ENCODE measurements at regions not wholly inside any gene's neighbourhood (a gene's known extent, or its start where the extent isn't known, plus 50 kb on each side); places are given as distances from the start of the nearest gene placed in this dataset.
"Not testable (repeated sequence)": the region's sequence is repeated elsewhere in the genome, so short reads cannot be mapped to it uniquely, and the experiment has no call there.

DNA sequence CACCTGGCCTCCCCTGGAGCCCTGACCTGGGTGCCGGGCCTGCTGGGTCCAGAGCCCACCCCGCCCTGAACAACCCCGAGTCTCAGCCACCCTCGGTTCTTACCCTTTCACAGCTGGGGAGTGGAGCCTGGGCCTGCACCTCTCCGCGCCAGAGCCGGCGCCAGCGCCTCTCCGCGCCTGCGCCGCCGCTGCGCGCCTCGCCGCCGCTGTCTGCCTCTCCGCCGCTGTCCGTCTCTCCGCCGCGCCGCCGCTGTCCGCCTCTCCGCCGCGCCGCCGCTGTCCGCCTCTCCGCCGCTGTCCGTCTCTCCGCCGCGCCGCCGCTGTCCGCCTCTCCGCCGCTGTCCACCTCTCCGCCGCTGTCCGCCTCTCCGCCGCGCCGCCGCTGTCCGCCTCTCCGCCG lies 326.9 kb upstream of the PLGLB1 start:
- H3K9ac ChIP-seq (ENCODE audit: low read length); H3K27me3 ChIP-seq (ENCODE audit: insufficient read depth, low read length); H3K4me3 ChIP-seq (replicated peaks in 1 of 2; ENCODE audit: low read depth in 1 of 2, low read length in 2 of 2); H2AFZ ChIP-seq (ENCODE audit: low read depth, low read length, poor library complexity, severe bottlenecking); H3K4me2 ChIP-seq (ENCODE audit: low read length); RAD21 ChIA-PET (ENCODE audit: low non-redundant PET in 1 of 2, low total read pairs in 2 of 2, uncharacterized antibody in 2 of 2, unreplicated experiment in 2 of 2); intact Hi-C loops (cut with micrococcal nuclease); H3K4me1 ChIP-seq (ENCODE audit: control insufficient read depth in 1 of 2, insufficient read depth in 2 of 2, low read length in 2 of 2); H3K79me2 ChIP-seq (ENCODE audit: insufficient read depth, low read length); CTCF ChIA-PET; H3K27ac ChIP-seq (ENCODE audit: low read depth, low read length); ATAC-seq; H3K9me3 ChIP-seq (ENCODE audit: control insufficient read depth in 1 of 2, insufficient read depth in 1 of 2, low read depth in 1 of 2, low read length in 2 of 2); H3K9me2 ChIP-seq (ENCODE audit: insufficient read depth); H3K36me3 ChIP-seq (ENCODE audit: control insufficient read depth in 1 of 2, insufficient read depth in 2 of 2, low read length in 2 of 2); POLR2A ChIA-PET; H4K20me1 ChIP-seq (ENCODE audit: insufficient read depth); BruUV-seq (replicated peaks); DNase-seq (ENCODE audit: low read depth, low spot score): not testable (repeated sequence)

DNA sequence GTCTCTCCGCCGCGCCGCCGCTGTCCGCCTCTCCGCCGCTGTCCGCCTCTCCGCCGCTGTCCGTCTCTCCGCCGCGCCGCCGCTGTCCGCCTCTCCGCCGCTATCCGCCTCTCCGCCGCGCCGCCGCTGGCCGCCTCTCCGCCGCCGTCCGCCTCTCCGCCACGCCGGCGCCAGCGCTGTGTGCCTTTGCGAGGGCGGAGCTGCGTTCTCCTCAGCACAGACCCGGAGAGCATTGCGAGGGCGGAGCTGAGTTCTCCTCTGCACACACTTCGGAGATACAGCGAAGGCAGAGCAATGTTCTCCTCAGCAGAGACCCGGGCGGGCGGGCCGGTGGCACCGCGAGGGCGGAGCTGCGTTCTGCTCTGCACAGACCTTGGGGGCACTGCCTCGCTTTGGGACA lies 327.4 kb upstream of the PLGLB1 start:
- intact Hi-C loops (cut with micrococcal nuclease); H4K20me1 ChIP-seq (ENCODE audit: insufficient read depth); RAD21 ChIA-PET (ENCODE audit: low non-redundant PET in 1 of 2, low total read pairs in 2 of 2, uncharacterized antibody in 2 of 2, unreplicated experiment in 2 of 2); ATAC-seq; H3K36me3 ChIP-seq (ENCODE audit: control insufficient read depth in 1 of 2, insufficient read depth in 2 of 2, low read length in 2 of 2); H3K27me3 ChIP-seq (ENCODE audit: insufficient read depth, low read length); BruUV-seq (replicated peaks); H3K79me2 ChIP-seq (ENCODE audit: insufficient read depth, low read length); H3K4me1 ChIP-seq (ENCODE audit: control insufficient read depth in 1 of 2, insufficient read depth in 2 of 2, low read length in 2 of 2); CTCF ChIA-PET; H3K27ac ChIP-seq (ENCODE audit: low read depth, low read length); H3K4me3 ChIP-seq (replicated peaks in 1 of 2; ENCODE audit: low read depth in 1 of 2, low read length in 2 of 2); H2AFZ ChIP-seq (ENCODE audit: low read depth, low read length, poor library complexity, severe bottlenecking); H3K9ac ChIP-seq (ENCODE audit: low read length); H3K9me2 ChIP-seq (ENCODE audit: insufficient read depth); H3K4me2 ChIP-seq (ENCODE audit: low read length); POLR2A ChIA-PET; DNase-seq (ENCODE audit: low read depth, low spot score); H3K9me3 ChIP-seq (ENCODE audit: control insufficient read depth in 1 of 2, insufficient read depth in 1 of 2, low read depth in 1 of 2, low read length in 2 of 2): not testable (repeated sequence)

DNA sequence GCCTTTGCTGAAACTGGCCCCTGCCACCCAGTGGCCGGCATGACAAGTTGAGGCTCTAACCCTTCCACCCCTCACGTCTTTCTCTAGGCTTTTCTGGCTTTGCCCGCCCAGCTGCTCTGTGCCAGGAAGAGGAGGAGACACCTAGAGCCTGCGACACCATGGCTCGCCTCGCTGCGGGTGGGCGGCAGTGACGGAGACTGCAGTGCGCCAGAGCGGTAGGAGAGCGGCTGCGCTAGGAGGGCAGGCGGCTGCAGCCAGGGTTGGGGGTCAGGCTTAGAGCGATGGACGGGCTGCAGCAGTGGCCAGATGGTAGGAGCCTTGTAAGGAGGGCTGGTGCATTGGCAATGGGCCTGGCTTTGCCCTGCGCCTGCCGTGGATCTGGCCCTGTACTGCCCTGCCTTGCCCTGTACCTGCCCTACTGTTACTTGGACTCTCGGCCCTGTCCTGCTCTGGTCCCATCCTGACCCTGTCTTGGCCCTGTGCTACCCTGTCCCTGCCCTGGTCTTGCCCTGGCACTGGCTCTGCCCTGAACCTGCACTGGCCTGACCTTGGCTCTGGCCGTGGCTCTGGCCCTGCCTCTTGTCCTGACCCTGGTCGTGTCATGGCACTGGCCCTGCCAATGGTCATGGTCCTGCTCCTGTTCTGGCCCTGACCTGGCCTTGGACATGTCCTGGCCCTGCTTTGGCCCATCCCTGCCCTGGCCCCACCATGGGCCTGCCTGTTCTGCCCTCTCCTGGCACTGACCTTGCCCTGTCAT lies 330.7 kb upstream of the PLGLB1 start:
- ATAC-seq; H3K79me2 ChIP-seq (ENCODE audit: insufficient read depth, low read length); H3K9me2 ChIP-seq (ENCODE audit: insufficient read depth); BruUV-seq (replicated peaks); H2AFZ ChIP-seq (ENCODE audit: low read depth, low read length, poor library complexity, severe bottlenecking); H3K27ac ChIP-seq (ENCODE audit: low read depth, low read length); intact Hi-C loops (cut with micrococcal nuclease); H3K4me1 ChIP-seq (ENCODE audit: control insufficient read depth in 1 of 2, insufficient read depth in 2 of 2, low read length in 2 of 2); RAD21 ChIA-PET (ENCODE audit: low non-redundant PET in 1 of 2, low total read pairs in 2 of 2, uncharacterized antibody in 2 of 2, unreplicated experiment in 2 of 2); DNase-seq (ENCODE audit: low read depth, low spot score); H3K36me3 ChIP-seq (ENCODE audit: control insufficient read depth in 1 of 2, insufficient read depth in 2 of 2, low read length in 2 of 2); POLR2A ChIA-PET; H3K27me3 ChIP-seq (ENCODE audit: insufficient read depth, low read length); CTCF ChIA-PET; H3K9ac ChIP-seq (ENCODE audit: low read length); H3K9me3 ChIP-seq (ENCODE audit: control insufficient read depth in 1 of 2, insufficient read depth in 1 of 2, low read depth in 1 of 2, low read length in 2 of 2); H4K20me1 ChIP-seq (ENCODE audit: insufficient read depth); H3K4me2 ChIP-seq (ENCODE audit: low read length); H3K4me3 ChIP-seq (replicated peaks in 1 of 2; ENCODE audit: low read depth in 1 of 2, low read length in 2 of 2): not testable (repeated sequence)

DNA sequence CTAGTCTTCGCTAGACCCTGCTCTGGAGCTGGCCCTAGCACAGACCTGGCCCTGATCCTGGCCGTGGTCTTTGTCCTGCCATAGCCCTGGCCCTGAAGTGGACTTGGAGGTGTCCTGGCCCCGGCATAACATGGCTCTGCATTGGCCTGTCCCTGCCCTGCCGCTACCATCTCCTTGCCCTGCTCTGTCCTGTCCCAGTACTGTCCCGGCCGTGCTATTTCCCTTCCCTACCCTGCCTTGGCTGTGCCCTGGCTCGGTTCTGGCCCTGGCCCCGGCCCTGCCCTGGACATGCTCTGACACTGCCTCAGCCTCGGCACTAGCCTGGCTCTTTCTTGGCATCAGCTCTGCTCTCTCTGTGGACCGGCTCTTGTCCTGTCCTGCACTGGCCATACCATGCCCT lies 331.8 kb upstream of the PLGLB1 start:
- H4K20me1 ChIP-seq (ENCODE audit: insufficient read depth); CTCF ChIA-PET; H3K4me1 ChIP-seq (ENCODE audit: control insufficient read depth in 1 of 2, insufficient read depth in 2 of 2, low read length in 2 of 2); intact Hi-C loops (cut with micrococcal nuclease); H3K79me2 ChIP-seq (ENCODE audit: insufficient read depth, low read length); ATAC-seq; H2AFZ ChIP-seq (ENCODE audit: low read depth, low read length, poor library complexity, severe bottlenecking); BruUV-seq (replicated peaks); H3K9me3 ChIP-seq (ENCODE audit: control insufficient read depth in 1 of 2, insufficient read depth in 1 of 2, low read depth in 1 of 2, low read length in 2 of 2); H3K36me3 ChIP-seq (ENCODE audit: control insufficient read depth in 1 of 2, insufficient read depth in 2 of 2, low read length in 2 of 2); H3K9ac ChIP-seq (ENCODE audit: low read length); H3K27me3 ChIP-seq (ENCODE audit: insufficient read depth, low read length); RAD21 ChIA-PET (ENCODE audit: low non-redundant PET in 1 of 2, low total read pairs in 2 of 2, uncharacterized antibody in 2 of 2, unreplicated experiment in 2 of 2); DNase-seq (ENCODE audit: low read depth, low spot score); H3K4me3 ChIP-seq (replicated peaks in 1 of 2; ENCODE audit: low read depth in 1 of 2, low read length in 2 of 2); POLR2A ChIA-PET; H3K9me2 ChIP-seq (ENCODE audit: insufficient read depth); H3K4me2 ChIP-seq (ENCODE audit: low read length); H3K27ac ChIP-seq (ENCODE audit: low read depth, low read length): not testable (repeated sequence)
